B cell (primary cell): ENCODE measurements at regions not wholly inside any gene's neighbourhood (a gene's known extent, or its start where the extent isn't known, plus 50 kb on each side); places are given as distances from the start of the nearest gene placed in this dataset.

Experiments
- ATAC-seq: fragments of 200-7000 bp; cut with Tn5 transposase; one replicate; pipeline ENCODE4 v1.10.0; 2021; ENCODE audit warnings: low read depth, mild to moderate bottlenecking, moderate number of reproducible peaks, moderate library complexity
- CTCF ChIA-PET: fragments of 350-600 bp; sonication (Branson Sonifier 250); formaldehyde crosslinking; loops from one replicate; lab custom pipeline; 2021; ENCODE audit warnings: antibody characterized with exemption, inconsistent platforms; lab: Charles Lee
- POLR2A ChIA-PET: fragments of 350-600 bp; sonication (Branson Sonifier 250); formaldehyde crosslinking; loops from one replicate; lab custom pipeline; 2021; ENCODE audit warnings: antibody characterized with exemption; lab: Charles Lee
- DNase-seq: peaks from one replicate; pipeline ENCODE4 v3.0.0; 2013
- H2AFZ ChIP-seq: 2 replicates; pipeline ENCODE4 v1.6.1; 2012; ENCODE audit warnings: mild to moderate bottlenecking, low read depth, low read length; ENCODE audit not compliant: insufficient read depth, poor library complexity, severe bottlenecking
- H3K27ac ChIP-seq, 2 donors: 1 replicate in 1 of 2; 2 replicates in 1 of 2; pipeline ENCODE4 v1.5.1; 2012 to 2013; ENCODE audit warnings: low read length in 2 of 2, mild to moderate bottlenecking in 2 of 2, moderate library complexity in 1 of 2
- H3K27me3 ChIP-seq, 4 experiments: fragments of 200-600 bp in 1 of 4; sonication (generic) in 1 of 4; replicated peaks in 1 of 4; 1 replicate in 2 of 4; 2 replicates in 2 of 4; pipeline versions ENCODE4 v1.6.1 to v1.7.0; 2013 to 2016; ENCODE audit warnings: low read length in 3 of 4, mild to moderate bottlenecking in 2 of 4, mixed read lengths in 1 of 4, moderate library complexity in 1 of 4; ENCODE audit not compliant: insufficient read depth in 4 of 4, control insufficient read depth in 3 of 4; ENCODE audit errors: control extremely low read depth in 1 of 4
- H3K36me3 ChIP-seq, 2 experiments: replicated peaks in 1 of 2; 1 replicate in 1 of 2; 2 replicates in 1 of 2; pipeline versions ENCODE4 v1.6.1 to v1.7.1; 2013; ENCODE audit warnings: low read length in 1 of 2; ENCODE audit not compliant: insufficient read depth in 2 of 2, control insufficient read depth in 1 of 2; ENCODE audit errors: control extremely low read depth in 1 of 2, extremely low read depth in 1 of 2
- H3K4me1 ChIP-seq, 2 donors: fragments of 200-600 bp in 1 of 2; sonication (generic) in 1 of 2; 1 replicate in 1 of 2; 2 replicates in 1 of 2; pipeline versions ENCODE4 v1.5.1 to v1.6.1; 2013 to 2017; ENCODE audit warnings: low read length in 2 of 2; ENCODE audit not compliant: control insufficient read depth in 2 of 2, insufficient read depth in 2 of 2
- H3K4me2 ChIP-seq: replicated peaks from 2 replicates; pipeline ENCODE3; 2012; ENCODE audit warnings: mild to moderate bottlenecking, low read depth, low read length; ENCODE audit not compliant: poor library complexity, severe bottlenecking
- H3K4me3 ChIP-seq, 5 experiments: fragments of 200-600 bp in 1 of 5; sonication (generic) in 1 of 5; 1 replicate in 3 of 5; 2 replicates in 2 of 5; pipeline versions ENCODE4 v1.5.1 to v1.7.0; 2011 to 2016; ENCODE audit warnings: low read length in 4 of 5, mild to moderate bottlenecking in 4 of 5, low read depth in 2 of 5, control low read depth in 1 of 5, moderate library complexity in 1 of 5; ENCODE audit not compliant: insufficient read depth in 1 of 5; ENCODE audit errors: control extremely low read depth in 1 of 5, extremely low read depth in 1 of 5
- H3K79me2 ChIP-seq: fragments of 200-600 bp; sonication (generic); one replicate; pipeline ENCODE4 v1.6.0; 2016; ENCODE audit warnings: low read length; ENCODE audit not compliant: control insufficient read depth, insufficient read depth
- H3K9ac ChIP-seq: fragments of 200-600 bp; sonication (generic); 2 replicates; pipeline ENCODE4 v1.6.1; 2017; ENCODE audit warnings: mild to moderate bottlenecking, low read length, moderate library complexity
- H3K9me3 ChIP-seq, 3 donors: one replicate each; pipeline versions ENCODE4 v1.6.1 to v1.7.1; 2013; ENCODE audit warnings: low read length in 2 of 3; ENCODE audit not compliant: control insufficient read depth in 2 of 3, insufficient read depth in 1 of 3; ENCODE audit errors: control extremely low read depth in 1 of 3
- H4K20me1 ChIP-seq: 2 replicates; pipeline ENCODE4 v1.6.0; 2012; ENCODE audit warnings: mild to moderate bottlenecking, low read length; ENCODE audit not compliant: insufficient read depth, control insufficient read depth, poor library complexity, severe bottlenecking
- H3K27ac Mint-ChIP-seq: one replicate; pipeline ENCODE4 v1.8.0; 2021; ENCODE audit warnings: mixed read lengths
- H3K27me3 Mint-ChIP-seq: one replicate; pipeline ENCODE4 v1.8.0; 2021; ENCODE audit warnings: mixed read lengths
- H3K4me1 Mint-ChIP-seq: one replicate; pipeline ENCODE4 v1.8.0; 2021; ENCODE audit warnings: mixed read lengths
- H3K4me3 Mint-ChIP-seq: one replicate; pipeline ENCODE4 v1.8.0; 2021; ENCODE audit warnings: mixed read lengths
- H3K9me3 Mint-ChIP-seq: one replicate; pipeline ENCODE4 v1.8.0; 2022; ENCODE audit warnings: mixed read lengths; ENCODE audit not compliant: insufficient read depth
- EZH2 ChIP-seq: IDR thresholded peaks from 2 replicates; pipeline ENCODE4 v1.6.1; 2012; ENCODE audit warnings: borderline replicate concordance, low read depth, mild to moderate bottlenecking, moderate library complexity, low read length; ENCODE audit not compliant: insufficient read depth, poor library complexity, severe bottlenecking
- WGBS: methylation state at CpG from one replicate; pipeline ENCODE4 v1.1.5; 2013; ENCODE audit warnings: missing lambda C conversion rate; ENCODE audit not compliant: insufficient coverage; 5-methylcytosine and 5-hydroxymethylcytosine counted together
- intact Hi-C: fragments of 100-400 bp; cut with micrococcal nuclease; formaldehyde crosslinking; loops from one replicate; pipeline ENCODE4 v1.10.0; 2022
- TF ChIP-seq, protein P1 (sequence below): fragments of 200-600 bp; IDR thresholded peaks from one replicate; pipeline ENCODE4 v1.8.0; 2022; ENCODE audit warnings: antibody characterized with exemption, mild to moderate bottlenecking

DNA sequence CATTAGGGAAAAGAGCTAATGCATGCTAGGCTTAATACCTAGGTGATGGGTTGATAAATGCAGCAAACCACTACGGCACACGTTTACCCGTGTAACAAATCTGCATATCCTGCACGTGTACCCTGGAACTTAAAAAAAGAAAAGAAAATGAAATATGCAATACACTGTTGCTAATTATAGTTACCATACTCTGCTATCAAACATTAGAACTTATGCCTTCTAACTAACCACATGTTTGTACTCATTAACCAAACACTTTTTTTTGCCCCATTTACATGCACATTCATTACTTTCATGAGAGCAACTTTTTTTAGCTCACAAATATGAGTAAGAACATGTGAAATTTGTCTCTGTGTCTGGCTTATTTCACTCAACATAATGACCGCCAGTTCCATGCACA, 253.1 kb downstream of the CGGBP1 start:
- Histone ChIP-seq H4K20me1 (no peaks in the 10 kb centered on the region), H2AFZ (no peak overlapping the region), H3K27ac (no peak overlapping the region), H3K9me3 (peaks cover 0 to 1% (median 0%) of the 10 kb centered on the region in 3 donors), H3K4me1 (peaks cover 0 to 3% of the 10 kb centered on the region in 2 donors), H3K27me3 (peaks cover 0 to 5% (median 0%) of the 10 kb centered on the region in 4 experiments), H3K36me3 (no peaks in the 10 kb centered on the region), H3K4me2 (no peak overlapping the region), H3K79me2 (no peaks in the 10 kb centered on the region), H3K4me3 (no peak overlapping the region), H3K9ac (no peak overlapping the region)
- ATAC-seq (no peak), DNase-seq (no peak)
- Mint-ChIP-seq H3K4me3 (no peak overlapping the region), H3K9me3 (no peaks in the 10 kb centered on the region), H3K4me1 (peaks cover 21% of the 10 kb centered on the region), H3K27ac (no peak overlapping the region), H3K27me3 (peaks cover 8% of the 10 kb centered on the region)
- no CpG with 5 or more reads among the region's 5 CpGs for WGBS
- POLR2A ChIA-PET = no interaction called here
- TF ChIP-seq EZH2 = no peak
- TF ChIP-seq, protein P1, sequence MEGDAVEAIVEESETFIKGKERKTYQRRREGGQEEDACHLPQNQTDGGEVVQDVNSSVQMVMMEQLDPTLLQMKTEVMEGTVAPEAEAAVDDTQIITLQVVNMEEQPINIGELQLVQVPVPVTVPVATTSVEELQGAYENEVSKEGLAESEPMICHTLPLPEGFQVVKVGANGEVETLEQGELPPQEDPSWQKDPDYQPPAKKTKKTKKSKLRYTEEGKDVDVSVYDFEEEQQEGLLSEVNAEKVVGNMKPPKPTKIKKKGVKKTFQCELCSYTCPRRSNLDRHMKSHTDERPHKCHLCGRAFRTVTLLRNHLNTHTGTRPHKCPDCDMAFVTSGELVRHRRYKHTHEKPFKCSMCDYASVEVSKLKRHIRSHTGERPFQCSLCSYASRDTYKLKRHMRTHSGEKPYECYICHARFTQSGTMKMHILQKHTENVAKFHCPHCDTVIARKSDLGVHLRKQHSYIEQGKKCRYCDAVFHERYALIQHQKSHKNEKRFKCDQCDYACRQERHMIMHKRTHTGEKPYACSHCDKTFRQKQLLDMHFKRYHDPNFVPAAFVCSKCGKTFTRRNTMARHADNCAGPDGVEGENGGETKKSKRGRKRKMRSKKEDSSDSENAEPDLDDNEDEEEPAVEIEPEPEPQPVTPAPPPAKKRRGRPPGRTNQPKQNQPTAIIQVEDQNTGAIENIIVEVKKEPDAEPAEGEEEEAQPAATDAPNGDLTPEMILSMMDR = no peak
- CTCF ChIA-PET = no interaction called here
- intact Hi-C loops = no loop called here

DNA sequence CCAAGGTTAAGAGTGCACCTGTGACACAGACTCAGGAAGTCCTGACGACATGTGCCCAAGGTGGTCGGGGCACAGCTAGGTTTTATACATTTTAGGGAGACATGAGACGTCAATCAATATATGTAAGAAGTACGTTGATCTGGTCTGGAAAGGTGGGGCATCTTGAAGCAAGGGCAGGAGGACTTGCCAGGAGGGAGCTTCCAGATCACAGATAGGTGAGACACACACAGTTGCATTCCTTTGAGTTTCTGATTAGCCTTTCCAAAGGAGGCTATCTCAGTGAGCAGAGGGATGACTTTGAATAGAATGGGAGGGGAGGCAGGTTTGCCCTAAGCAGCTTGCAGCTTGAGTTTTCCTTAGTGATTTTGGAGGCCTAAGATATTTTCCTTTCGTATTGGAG, 257.4 kb downstream of the CGGBP1 start:
- peaks cover 0 to 5% (median 0%) of the 10 kb centered on the region in 4 experiments for H3K27me3 ChIP-seq
- H3K9me3 ChIP-seq = peaks cover 0 to 1% (median 0%) of the 10 kb centered on the region in 3 donors
- Mint-ChIP-seq H3K27ac (no peak overlapping the region), H3K9me3 (no peaks in the 10 kb centered on the region), H3K27me3 (peaks cover 26% of the 10 kb centered on the region), H3K4me1 (peaks cover 19% of the 10 kb centered on the region), H3K4me3 (no peak overlapping the region)
- no peak overlapping the region for H3K27ac ChIP-seq
- H3K4me3 ChIP-seq = no peak overlapping the region
- H2AFZ ChIP-seq = no peak overlapping the region
- ChIA-PET CTCF (no interaction called here), POLR2A (no interaction called here)
- H3K36me3 ChIP-seq = no peaks in the 10 kb centered on the region
- H3K79me2 ChIP-seq = no peaks in the 10 kb centered on the region
- peaks cover 0 to 9% of the 10 kb centered on the region in 2 donors for H3K4me1 ChIP-seq
- no peak for ATAC-seq
- intact Hi-C loops = no loop called here
- no peak for DNase-seq
- H4K20me1 ChIP-seq = no peaks in the 10 kb centered on the region
- no peak for TF ChIP-seq EZH2
- TF ChIP-seq, protein P1 = no peak
- 28% methylated on average over 3 of the region's 5 CpGs for WGBS
- no peak overlapping the region for H3K4me2 ChIP-seq
- H3K9ac ChIP-seq = no peak overlapping the region
